ENCODE measurements at regions not wholly inside any gene's neighbourhood (a gene's known extent, or its start where the extent isn't known, plus 50 kb on each side); places are given as distances from the start of the nearest gene placed in this dataset.

GRCh38 chr3:40912461-40912860, 286.8 kb upstream of the CTNNB1 start:
- no peak for TF ChIP-seq CTCF (conservative IDR thresholded peaks at IDR 0.05 in 1 of 2, IDR thresholded peaks at IDR 0.05 in 1 of 2; ENCODE audit: low read depth in 1 of 2, low read length in 2 of 2)
- TF ChIP-seq EZH2 (IDR thresholded peaks at IDR 0.05; ENCODE audit: low read length, missing control alignments) = no peak

Data from fibroblast of lung (primary cell).